Epithelial cell of proximal tubule (primary cell): ENCODE measurements at regions not wholly inside any gene's neighbourhood (a gene's known extent, or its start where the extent isn't known, plus 50 kb on each side); places are given as distances from the start of the nearest gene placed in this dataset.
"Not testable (repeated sequence)": the region's sequence is repeated elsewhere in the genome, so short reads cannot be mapped to it uniquely, and the experiment has no call there.

ENCODE experiments used
- DNase-seq: peaks from one replicate; pipeline ENCODE4 v3.0.0-alpha.2; 2011; ENCODE audit warnings: low read depth
- H3K4me3 ChIP-seq: 2 replicates; pipeline ENCODE4 v1.5.1; 2011; ENCODE audit warnings: low read depth, mild to moderate bottlenecking, low read length
- CTCF ChIP-seq: conservative IDR thresholded peaks from 2 replicates; pipeline ENCODE4 v1.5.1; 2012; ENCODE audit warnings: low read depth, mild to moderate bottlenecking, low read length

GRCh38 chr5:15366676-15367391 lies 133.1 kb upstream of the FBXL7 start:
- H3K4me3 ChIP-seq: no peak overlapping the region
- DNase-seq: no peak
- no peak for TF ChIP-seq CTCF

GRCh38 chr5:15365070-15365469 lies 134.9 kb upstream of the FBXL7 start:
- no peak for DNase-seq
- TF ChIP-seq CTCF: no peak
- no peak overlapping the region for H3K4me3 ChIP-seq

GRCh38 chr5:15363601-15364000 lies 136.4 kb upstream of the FBXL7 start:
- H3K4me3 ChIP-seq: no peak overlapping the region
- no peak for DNase-seq
- TF ChIP-seq CTCF: no peak

- not testable (repeated sequence) for H3K4me3 ChIP-seq, DNase-seq
These were observed 142.9 kb upstream of the FBXL7 start for GRCh38 chr5:15357092-15357453.

GRCh38 chr5:15356308-15357091 lies 143.5 kb upstream of the FBXL7 start:
- not testable (repeated sequence) for H3K4me3 ChIP-seq, DNase-seq

GRCh38 chr5:15354021-15354420 lies 146.0 kb upstream of the FBXL7 start:
- TF ChIP-seq CTCF: peak; percentile 2
- no peak overlapping the region for H3K4me3 ChIP-seq
- DNase-seq: no peak

GRCh38 chr5:15353086-15353645 lies 146.8 kb upstream of the FBXL7 start:
- no peak for TF ChIP-seq CTCF
- no peak for DNase-seq
- no peak overlapping the region for H3K4me3 ChIP-seq

- TF ChIP-seq CTCF: no peak
- DNase-seq: no peak
- H3K4me3 ChIP-seq: no peak overlapping the region
These were observed 149.4 kb upstream of the FBXL7 start for GRCh38 chr5:15350614-15351013.
